Left ventricle myocardium superior (tissue), 1 donor: ENCODE measurements at regions not wholly inside any gene's neighbourhood (a gene's known extent, or its start where the extent isn't known, plus 50 kb on each side); places are given as distances from the start of the nearest gene placed in this dataset.

Source experiments
- ATAC-seq: fragments of 200-7000 bp; cut with Tn5 transposase; one replicate; pipeline ENCODE4 v1.9.1; 2020; ENCODE audit warnings: mild to moderate bottlenecking, moderate library complexity
- DNase-seq: peaks from one replicate; pipeline ENCODE4 v3.0.0-alpha.2; 2020
- intact Hi-C: fragments of 100-400 bp; cut with micrococcal nuclease; formaldehyde crosslinking; loops from one replicate; pipeline ENCODE4 v1.11.0; 2022
- donor health status: DM: no; HTN: yes; CAD: no; lungs with severe emphysema.

DNA sequence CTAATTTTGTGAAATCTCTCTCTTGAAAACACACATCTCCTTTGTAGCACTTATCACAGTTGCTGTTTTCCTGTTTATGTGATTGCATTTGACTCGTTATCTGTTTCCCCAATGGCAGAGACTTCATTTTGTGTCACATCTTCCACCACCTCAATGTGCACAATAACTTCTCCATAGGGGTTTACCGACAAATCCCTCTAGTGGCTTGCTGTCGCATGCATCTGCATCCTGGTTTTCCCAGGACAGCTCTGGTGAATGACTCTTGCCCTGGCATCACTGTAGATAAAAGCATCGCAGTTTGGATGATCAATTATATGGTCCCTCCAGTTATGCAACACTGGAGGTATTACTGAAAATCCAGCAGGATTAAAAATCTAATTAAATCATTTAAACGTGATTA lies 206.5 kb upstream of the BTBD3 start:
- ATAC-seq (no peak), DNase-seq (no peak)
- intact Hi-C loops: no loop called here

DNA sequence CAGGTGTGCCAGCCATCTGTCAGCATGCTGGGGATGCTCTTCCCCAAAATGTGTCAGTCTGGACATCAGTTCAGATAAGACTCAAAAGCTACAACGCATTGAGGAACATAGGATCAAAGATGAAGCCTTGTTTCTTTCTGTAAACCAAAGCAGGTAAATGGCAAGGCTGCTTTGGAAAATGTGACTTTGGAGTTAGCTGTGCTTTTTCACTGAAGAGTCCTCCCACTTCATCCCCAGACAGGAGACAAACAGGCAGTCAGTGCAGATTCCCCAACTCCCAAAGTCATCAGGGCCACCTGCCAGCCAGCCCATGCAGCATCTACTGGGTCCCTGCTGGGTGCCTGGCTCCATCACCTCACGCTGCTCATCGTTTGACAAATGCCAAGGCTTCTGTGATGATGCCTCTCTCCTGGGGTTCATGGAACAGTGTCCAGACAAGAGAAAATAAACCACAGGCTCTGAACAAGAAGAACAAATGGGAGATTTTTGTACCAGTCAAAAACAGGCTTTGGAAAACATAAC lies 205.0 kb upstream of the BTBD3 start:
- ATAC-seq (no peak), DNase-seq (no peak)
- intact Hi-C loops: no loop called here

DNA sequence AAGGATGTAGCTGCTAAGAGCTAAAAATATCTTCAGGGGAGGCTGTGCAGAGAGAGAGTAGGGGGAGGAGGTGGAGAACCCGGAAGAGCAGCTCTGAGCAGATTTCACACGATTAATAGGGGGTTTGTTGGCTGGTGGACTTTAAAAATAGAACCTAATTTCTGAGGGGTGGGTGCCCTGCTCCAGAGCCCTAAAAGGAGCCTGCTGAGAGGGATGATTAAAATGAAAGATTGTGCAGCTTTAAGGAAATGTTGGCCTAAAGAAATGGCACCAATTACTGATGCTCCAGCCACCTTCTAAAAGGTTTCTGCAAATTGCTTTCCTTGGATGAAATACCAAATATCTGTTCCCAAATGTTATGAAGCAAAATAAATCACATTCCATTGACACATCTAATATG lies 202.8 kb upstream of the BTBD3 start:
- DNase-seq (no peak), ATAC-seq (no peak)
- intact Hi-C loops: no loop called here

DNA sequence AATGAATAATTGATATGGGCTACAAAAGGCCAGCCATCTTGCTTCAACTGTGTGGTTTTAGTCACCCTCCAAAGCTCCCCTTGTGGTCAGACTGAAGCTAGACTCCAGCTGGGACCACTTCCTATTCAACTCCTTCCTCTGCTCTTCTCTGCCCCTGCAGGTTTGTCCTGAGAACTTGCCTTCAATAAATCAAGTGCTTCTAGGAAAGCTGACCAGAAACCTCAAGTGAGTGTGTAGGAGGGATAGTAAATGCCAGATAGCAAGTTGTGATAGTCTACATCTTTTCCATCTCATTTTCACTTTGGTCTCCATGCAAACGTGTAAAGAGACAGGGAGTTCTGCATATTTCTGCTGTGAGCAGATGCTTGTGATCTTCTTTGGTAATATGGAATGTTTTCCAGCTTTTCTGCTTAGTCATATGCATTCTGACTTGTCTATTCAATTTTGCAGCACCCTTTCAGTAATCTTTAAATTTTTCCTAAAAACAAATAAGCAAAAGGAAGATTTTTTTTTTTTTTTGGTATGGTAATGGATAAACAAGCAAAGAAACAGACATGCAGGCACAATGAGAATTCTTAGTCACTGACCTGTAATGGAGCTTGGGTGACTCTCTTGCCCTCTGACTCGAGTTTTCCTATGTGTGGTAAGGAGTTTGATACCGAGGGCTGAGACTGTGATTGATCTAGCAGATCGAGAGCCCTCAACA lies 201.3 kb upstream of the BTBD3 start:
- ATAC-seq (no peak), DNase-seq (no peak)
- intact Hi-C loops: no loop called here

DNA sequence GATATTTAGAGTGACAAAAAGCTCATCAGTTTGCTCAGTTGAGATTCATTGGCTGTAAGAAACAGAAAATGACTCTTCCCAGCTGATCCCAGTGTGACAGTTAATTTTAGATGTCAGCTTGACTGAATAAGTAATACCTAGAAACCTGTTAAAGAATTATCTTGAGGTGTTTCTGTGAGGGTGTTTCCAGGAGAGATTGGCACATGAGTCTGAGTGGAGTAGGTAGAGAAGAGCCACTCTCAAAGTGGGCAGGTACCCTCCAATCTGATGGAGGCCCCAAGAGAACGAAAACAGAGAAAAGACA lies 200.8 kb upstream of the BTBD3 start:
- ATAC-seq: no peak
- intact Hi-C loops: no loop called here

DNA sequence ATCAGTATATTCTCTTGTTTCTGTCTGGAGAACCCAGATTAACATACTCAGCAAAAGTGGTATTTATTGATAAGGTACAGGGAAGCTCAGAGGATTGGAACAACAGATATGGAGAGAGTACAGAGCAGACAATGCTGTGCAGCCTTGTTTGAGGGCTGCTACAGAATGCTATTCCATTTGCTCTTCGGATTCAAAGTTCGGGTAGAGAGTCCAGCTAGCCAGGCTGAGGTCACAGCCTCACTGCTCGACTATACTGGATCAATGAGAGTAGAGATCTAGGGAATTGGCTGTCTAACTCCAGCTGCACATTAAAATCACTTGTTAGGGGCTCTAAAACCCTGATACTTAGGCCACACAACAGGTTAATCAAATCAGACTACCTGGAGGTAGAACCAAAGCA lies 200.1 kb upstream of the BTBD3 start:
- DNase-seq (no peak), ATAC-seq (no peak)
- intact Hi-C loops: no loop called here

More for the DNA sequence above, 200.8 kb upstream of the BTBD3 start:
- no peak for DNase-seq

DNA sequence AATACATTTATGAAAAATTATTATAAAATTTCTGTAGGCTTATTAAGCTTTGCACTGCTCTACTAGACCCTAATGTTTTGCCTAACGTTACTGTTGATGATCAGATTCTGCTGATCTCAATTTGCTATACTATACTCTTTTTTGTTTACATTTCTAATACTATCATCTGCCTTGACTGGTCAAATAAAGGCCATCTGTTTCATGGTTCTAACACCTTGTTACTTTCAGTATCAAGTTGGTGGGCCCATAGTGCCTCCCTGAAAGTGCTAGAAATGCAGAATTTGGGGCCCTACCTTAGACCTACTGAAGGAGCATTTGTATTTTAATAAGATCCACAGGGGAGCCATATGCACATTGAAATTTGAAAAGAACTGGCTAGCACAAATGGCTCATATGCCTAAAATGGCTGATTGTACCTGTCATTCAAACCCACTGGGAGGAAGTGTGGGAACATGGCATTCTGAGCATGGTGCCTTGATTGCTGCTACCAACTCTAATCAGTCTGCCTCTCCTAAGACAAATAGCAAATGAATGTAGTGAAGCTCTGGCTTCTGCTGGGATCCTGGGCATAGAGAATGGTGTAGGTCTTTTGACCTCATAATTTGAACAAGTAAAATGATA lies 199.1 kb upstream of the BTBD3 start:
- DNase-seq (no peak), ATAC-seq (no peak)
- intact Hi-C loops: no loop called here

DNA sequence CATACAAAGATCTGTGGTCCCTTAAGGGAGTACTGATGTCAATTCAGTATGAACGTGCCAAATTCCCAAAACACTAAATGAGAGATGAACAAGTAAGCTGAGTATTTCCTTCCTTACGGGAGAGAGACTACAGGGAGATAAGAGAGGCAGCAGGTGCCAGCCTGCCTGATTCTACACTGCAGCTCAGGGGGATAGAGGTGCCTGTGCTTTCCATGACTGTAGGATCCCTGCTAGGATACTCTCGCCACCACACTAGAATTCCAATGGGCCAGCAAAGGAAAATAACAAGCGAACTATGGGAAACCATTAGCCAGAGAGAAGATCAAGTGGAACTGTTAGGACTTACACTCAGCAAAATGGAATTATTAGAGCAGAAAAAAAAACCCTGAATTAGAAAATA lies 198.5 kb upstream of the BTBD3 start:
- DNase-seq (no peak), ATAC-seq (no peak)
- intact Hi-C loops: no loop called here

DNA sequence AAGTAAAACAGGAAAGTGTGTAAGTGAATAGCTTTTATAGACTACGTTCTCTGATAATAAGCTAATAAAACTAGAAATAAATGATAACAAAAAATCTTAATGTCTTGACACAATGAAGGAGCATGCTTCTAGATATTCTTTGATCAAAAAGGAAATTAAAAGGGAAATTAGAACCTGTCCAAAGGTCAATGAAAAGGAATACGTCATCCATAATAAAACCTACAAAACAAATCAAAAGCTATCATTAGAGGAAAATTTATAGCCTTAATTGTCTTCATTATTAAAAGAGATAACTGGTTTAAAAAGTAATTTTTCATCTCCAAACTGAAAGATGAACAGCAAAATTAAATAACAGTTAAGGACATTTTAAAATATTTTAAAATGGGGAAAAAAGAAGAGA lies 196.3 kb upstream of the BTBD3 start:
- DNase-seq (no peak), ATAC-seq (no peak)
- intact Hi-C loops: no loop called here

DNA sequence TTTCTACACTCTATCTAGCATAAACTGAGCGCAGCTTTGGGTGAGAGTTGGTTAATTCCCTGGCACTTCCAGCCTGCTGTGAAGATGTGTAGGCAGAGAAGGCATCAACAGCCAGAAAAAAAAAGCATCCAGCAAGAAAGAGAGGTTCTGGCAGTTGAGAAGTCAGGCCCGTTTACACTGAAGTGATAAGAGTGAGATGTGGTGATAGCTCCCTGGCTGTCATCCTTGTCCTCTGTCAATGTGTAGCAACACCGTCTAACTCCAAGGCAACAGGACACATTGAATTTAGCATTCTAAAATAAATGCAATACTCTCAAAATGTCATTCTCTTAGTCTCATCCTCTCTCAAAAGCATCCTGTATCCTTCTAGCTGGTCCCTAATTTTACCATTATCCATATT lies 193.6 kb upstream of the BTBD3 start:
- no peak for ATAC-seq
- no peak for DNase-seq
- intact Hi-C loops: no loop called here

DNA sequence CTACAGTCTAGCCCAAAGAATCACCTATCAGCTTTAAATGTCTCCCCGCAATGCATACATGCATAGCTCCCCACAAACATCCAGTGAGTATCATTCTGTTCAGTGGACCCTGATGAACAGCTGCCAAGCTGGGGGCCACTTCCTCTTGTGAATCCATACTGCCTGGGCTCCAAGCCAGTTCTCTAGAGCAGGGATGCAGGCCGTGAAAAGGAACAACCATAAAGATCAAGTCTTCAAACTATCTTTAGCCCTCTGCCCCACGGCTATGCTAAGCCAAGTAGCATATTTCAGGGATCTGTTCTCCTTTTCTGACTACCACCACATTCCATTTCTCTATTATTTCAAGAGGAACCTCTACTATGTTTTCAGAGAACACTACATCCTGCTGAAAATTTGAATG lies 191.7 kb upstream of the BTBD3 start:
- no peak for ATAC-seq
- no peak for DNase-seq
- intact Hi-C loops: no loop called here

DNA sequence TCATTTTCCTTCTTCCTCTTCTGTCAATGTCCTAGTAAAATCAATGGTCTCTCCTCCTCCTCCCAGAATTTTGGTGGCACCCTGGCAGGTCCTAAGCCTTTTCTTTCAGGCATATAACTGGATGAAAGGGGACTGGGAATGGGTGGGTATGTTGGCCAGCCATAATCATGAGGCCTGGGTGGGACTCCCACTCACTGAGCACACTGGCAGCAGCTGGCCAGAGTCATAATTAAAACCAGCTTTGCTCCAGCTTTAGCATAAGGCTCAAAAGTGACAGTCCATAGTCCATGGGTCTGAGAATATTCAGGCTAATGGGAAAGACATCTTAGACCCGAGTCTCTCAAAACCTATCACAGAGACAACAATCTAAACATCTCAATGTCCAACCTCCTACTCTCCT lies 190.0 kb upstream of the BTBD3 start:
- DNase-seq (no peak), ATAC-seq (no peak)
- intact Hi-C loops: no loop called here

DNA sequence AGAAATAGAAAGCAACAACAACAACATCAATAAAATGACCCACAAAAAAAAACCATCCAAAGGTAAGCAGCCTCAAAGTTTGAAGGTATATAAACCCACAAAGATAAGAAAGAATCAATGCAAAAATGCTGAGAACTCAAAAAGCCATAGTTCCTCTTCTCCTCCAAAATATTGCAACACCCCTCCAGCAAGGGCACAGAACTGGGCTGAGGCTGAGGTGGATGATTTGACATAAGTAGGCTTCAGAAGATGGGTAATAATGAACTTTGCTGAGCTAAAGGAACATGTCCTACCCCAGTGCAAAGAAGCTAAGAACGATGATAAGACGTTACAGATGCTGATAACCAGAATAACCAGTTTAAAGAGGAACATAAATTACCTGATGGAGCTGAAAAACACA lies 188.8 kb upstream of the BTBD3 start:
- no peak for DNase-seq
- intact Hi-C loops: no loop called here
- ATAC-seq: no peak

DNA sequence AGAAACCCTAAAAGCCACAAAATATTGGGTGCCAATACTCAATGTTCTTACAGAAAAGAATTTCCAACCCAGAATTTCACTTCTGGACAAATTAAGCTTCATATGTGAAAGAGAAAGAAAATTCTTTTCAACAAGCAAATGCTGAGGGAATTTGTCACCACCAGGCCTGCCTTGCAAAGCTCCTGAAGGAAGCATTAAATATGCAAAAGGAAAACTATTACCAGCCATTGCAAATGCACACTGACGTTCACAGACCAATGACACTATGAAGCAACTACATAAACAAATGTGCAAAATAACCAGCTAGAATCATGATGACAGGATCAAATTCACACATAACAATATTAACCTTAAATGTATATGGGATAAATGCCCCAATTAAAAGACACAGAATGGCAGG lies 187.9 kb upstream of the BTBD3 start:
- no peak for ATAC-seq
- no peak for DNase-seq
- intact Hi-C loops: no loop called here

DNA sequence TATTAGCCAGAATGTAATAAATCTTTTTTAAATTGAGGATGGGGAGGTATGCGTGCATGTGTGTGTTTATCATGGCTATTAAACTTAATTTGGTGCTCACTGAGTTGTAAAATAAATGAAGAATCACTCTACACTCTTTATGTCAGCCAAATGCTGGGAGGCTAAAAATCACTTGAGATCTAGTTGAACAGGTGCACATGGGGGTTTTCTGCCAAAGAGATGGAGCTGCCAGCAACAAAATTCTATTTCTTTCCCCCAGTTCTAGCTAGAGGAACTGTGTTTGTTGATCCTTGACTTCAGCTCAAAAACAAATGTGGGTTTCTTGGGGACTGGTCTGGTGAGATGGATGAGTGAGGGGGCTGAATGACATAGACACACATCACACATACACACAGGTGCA lies 183.3 kb upstream of the BTBD3 start:
- DNase-seq: no peak
- ATAC-seq: no peak
- intact Hi-C loops: no loop called here

DNA sequence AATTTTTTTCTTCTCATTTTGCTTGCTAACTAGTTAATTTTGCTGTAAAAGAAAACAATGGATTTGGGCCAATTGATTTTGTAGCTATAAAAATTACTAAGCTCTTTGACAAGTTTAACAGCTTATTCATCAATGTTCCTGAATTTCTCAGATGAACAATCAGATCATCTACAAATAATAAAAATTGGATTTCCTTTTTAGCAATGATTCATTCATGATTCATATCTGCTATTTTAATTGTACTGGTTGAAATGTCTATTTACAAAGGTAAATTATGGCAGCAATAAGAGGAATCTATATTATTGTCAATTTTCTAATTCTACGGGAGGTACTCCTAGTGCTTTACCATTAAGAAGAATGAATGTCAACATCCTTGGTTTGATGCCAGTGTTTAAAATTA lies 178.8 kb upstream of the BTBD3 start:
- intact Hi-C loops: no loop called here
- ATAC-seq (no peak), DNase-seq (no peak)

DNA sequence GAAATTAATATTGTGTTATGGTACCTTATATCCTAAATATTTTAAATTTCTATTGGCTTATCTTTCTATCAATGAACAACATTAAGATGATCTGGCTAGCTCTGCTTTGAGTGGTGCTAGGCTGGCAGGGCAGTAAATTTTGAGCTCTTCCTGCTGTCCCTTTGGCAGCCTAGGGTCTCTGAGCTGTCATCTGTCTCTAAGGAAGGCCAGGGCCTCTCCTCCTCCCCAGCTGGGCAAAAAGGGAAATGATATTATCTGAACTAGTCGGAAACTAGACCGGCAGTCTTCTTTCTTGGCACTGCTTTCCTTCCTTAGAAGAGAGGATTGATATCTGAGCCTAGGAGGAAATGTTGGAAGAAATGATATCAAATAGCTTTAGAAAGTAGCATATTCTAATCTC lies 176.7 kb upstream of the BTBD3 start:
- DNase-seq (no peak), ATAC-seq (no peak)
- intact Hi-C loops: no loop called here

DNA sequence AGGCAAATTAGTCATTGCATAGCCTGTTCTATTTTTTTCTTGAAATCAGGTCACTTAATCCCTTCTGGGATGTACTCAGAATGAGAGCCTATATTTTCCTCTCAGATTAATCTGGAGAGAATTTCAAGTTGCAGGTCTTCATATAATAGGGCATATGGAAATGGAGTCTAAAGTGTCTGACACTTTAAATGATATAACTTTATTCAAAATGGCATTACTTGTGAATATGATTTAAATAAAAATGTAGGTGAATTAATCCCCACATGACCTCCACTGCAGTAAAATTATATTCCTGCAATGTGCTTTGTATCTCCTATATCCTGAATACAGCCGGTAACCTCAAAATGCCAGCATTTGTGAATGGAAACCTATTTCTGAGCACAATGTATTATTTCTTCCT lies 172.5 kb upstream of the BTBD3 start:
- DNase-seq: no peak

DNA sequence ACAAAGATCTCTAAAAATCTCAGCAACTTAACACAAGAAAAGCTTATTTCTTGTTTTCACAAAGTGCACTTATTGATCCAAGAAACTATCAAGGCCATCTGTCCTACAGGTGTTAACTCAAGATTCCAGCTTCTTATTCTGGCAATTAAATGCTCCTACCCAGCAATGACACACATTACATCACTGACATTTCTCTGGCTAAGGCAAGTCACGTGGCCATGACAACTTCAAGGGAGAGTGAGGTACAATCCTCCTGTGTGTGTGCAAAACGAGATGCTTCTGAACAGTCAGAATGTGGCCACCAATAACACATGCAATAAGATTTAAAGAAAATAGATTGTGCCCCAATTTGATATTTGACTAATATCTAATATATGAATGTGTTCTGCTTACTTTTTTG lies 169.3 kb upstream of the BTBD3 start:
- intact Hi-C loops: no loop called here
- ATAC-seq (no peak), DNase-seq (no peak)

More for the DNA sequence above, 172.5 kb upstream of the BTBD3 start:
- intact Hi-C loops: no loop called here
- ATAC-seq: no peak

DNA sequence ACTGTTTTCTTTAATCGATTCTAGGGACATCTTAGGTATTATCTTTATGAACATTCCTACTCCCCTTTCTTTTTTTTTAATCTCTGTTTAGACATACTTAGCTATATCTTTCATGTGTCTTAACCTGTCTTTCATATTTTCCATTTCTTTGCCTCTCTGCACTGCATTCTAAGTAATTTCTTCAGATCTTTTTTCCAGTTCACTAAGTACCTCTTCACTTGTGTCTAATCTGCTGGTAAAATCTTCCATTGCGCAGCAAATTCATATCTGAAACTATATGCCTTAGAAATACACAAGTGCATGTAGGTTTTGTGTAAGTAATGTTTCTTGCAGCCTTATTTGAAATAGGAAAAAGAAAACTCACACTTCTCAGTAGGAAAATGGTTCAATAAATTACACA lies 165.4 kb upstream of the BTBD3 start:
- DNase-seq: no peak
- ATAC-seq: no peak
- intact Hi-C loops: no loop called here

DNA sequence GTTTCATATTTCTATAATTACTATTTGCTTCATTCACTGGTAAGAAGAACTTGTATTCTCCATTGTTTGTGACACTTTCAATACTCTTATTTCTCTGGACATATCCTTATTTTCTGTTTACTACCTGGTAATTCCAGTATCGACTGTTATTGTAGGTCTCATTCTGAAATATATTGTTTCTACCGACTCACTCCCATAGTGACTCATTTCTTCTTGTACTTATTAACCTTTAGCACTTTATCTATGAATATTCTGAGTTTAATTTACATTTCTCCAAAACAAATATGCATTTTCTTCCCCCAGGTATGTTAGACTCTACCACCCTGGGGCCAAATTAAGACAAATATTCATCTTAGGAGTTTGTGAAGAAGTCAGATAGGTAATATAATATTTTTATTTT lies 164.5 kb upstream of the BTBD3 start:
- intact Hi-C loops: no loop called here
- ATAC-seq: no peak
- DNase-seq: no peak

DNA sequence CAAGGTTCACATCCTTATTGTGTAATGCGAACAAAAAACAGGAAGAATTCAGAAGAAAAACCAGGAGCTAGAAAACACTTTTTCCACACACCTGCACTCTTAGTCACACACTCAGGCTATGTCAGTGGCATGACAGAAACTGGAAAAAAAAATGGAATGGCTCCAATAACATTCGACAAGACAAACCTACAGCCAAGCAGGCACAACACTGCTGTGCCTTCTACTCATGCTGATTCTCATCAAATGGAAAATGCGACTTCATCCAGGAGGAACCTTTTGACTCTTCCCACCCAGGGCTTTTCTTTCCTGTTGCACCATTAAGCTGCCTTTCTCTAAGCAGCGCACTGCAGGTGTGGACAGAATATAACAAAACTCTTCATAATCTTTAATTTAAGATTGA lies 163.2 kb upstream of the BTBD3 start:
- DNase-seq: no peak
- no peak for ATAC-seq
- intact Hi-C loops: no loop called here
